Ecto neural progenitor cell (in vitro differentiated cells): ENCODE measurements at regions not wholly inside any gene's neighbourhood (a gene's known extent, or its start where the extent isn't known, plus 50 kb on each side); places are given as distances from the start of the nearest gene placed in this dataset.

Source experiments
- DNase-seq: peaks from one replicate; pipeline ENCODE4 v3.0.0-alpha.2; 2018; ENCODE audit warnings: low spot score

DNA sequence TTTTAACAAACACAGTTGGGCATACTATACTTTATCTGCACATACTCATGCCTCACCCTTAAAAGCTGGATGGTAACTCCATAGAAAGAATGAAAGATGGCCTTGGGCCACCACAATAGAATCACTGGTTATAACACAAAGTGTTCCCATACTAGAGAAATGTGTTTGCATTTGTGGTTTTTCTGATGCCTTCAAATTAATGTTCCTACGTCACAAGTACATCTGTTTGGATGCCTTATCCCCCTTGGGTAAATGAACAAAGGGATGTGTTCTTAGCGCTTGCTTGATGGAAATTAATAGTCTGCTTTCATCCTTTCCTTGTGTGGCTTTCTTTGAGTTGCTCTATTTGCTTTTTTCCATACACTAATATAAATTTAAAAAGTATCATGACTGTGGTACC lies 291.1 kb upstream of the PDE4D start:
- no peak for DNase-seq

DNA sequence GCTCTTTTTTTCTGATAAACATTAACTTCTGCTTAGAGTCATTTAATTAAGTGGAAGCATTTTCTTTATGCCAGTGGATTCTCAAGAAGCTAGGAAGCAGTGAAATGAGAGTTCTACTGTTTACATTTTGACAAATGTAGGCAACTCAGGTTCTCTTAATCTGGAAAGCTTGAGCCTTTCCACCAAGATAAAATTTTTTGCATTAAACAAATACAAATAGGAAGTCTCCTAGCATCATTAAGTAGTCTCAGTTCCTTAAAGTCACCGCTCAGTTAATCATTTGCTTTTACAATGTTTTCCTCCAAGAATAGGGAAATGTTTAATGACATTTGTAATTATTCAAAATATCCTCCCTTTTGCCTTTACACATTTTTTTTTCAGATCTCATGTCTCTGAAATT lies 290.4 kb upstream of the PDE4D start:
- DNase-seq = no peak

DNA sequence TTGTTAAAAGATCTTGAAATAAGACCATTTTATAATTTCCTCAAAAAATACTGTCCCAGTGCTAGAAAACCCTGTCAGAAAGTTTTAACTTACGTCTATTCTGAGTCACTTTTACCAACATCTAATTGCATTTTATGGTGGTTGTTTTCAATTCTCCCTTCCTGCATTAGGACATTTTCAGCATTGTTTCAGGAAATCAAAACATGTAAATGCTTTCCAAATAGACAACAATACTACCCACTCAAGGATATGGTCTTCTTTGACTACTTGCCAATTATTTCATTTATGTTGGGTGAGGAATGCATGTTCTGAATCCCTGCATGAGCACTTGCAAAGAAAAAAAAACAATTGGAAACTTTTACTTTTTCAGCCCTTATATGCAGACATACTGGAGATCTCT lies 284.6 kb upstream of the PDE4D start:
- DNase-seq = no peak

DNA sequence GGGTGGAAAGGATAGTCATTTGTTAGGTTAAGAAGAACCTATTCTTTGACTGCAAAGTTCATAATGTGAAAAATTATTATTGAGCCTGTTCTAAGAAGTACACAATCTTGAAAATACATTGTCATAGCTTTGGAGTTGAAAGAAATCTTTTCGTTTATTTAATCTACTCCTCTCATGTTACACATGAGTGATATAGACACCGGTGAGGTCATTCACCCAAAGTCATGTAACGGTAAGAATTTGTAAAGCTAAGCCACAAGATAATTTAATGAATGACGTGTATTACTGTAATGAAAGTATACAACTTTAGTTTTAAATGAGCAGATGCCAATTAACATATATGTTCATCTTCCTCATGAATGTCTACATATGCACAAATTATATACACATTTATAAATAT lies 284.1 kb upstream of the PDE4D start:
- DNase-seq = no peak

DNA sequence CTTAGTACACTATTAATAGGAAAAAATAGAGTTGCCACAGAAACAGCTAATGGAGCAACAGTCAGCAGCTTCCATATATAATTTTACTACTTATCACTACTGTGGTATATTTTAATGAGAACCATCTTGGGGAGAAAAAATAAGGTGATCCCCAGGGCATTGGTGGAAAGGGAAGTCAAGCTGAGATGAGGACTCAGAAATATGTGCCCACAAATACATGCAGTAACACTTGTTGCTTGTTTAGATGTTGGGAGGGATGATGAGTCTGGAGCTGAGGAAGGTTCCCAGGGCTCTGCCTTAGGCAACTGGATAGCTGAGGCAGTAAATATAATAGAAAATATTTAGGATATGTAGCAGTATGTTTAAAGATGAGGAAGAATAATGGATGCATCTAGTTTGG lies 280.1 kb upstream of the PDE4D start:
- no peak for DNase-seq

DNA sequence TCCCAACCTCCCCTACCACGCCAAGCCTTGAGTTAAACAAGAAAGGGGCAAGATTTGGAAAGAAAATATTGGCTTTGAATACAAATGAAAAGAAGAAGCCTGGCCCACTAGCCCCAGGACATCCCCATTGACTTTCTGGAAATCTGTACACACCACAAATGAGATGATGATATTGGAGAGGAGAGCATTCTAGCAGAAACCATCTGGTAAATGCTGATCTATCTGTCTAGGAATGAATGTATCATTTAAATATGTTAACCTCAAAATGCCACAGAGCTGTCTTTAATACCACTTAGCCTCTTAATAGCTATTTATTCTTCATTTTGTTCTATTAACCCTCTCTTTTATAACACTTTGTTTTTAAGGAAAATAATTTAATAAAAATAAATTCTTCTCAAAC lies 270.2 kb upstream of the PDE4D start:
- no peak for DNase-seq

DNA sequence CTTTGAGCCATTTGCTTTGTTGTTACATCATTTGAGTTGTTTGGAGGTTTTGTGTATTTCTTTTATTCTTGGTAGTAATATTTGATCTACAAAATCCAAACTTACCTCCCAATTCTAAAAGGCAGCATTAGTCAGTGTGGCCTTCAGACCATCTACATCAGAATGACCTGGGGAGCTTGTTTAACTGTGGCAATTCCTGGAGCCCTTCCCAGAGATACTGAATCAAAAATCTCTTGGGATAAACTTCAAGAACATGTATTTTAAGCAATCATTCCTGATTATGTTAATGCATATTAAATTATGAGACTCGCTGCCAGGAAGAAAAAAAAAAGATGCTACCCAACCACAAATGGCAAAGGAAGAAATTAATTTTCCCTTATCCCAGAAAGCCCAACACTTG lies 268.9 kb upstream of the PDE4D start:
- DNase-seq = no peak

DNA sequence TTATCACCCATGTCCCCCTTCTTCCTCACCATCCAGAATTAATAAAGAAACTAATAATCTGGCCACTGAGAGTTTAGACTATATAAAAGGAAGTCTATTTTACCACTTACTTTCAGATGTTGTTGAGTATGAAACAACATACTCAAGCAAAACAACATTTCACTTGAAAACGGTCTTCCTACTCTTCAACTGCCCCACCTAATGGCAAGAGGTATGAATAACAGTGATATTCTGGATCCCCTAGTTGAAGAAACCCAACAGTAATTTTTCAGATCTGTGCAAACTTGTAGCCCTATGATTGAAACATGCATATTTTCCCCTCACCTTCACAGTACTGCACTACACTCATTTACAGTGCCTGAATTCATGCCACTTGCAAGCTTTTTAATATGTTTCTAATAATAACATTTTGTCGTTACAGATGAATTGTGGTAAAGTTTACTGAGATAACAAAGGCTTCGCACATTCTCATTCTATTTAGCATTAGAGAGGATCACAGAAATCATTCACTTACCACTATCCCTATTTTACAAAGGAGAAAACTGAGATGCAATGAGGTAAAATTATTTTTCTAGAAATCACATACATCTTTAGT lies 267.9 kb upstream of the PDE4D start:
- DNase-seq = no peak

DNA sequence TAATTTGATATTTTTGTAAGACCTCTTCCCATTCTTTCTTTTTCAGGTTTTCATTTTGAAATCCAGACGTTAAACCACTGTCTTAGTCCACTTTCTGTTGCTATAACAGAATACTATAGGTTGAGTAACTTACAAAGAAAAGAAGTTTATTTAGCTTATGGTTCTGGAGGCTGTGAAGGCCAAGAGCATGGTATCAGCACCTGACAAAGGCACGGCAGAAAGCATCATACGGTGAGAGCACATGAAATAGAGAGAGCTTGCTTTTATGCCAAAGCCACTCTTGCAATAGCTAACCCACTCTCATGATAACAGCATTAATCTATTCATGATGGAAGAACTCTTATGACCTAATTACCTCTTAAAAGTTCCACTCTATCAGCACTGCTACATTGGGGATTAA lies 255.6 kb upstream of the PDE4D start:
- no peak for DNase-seq

DNA sequence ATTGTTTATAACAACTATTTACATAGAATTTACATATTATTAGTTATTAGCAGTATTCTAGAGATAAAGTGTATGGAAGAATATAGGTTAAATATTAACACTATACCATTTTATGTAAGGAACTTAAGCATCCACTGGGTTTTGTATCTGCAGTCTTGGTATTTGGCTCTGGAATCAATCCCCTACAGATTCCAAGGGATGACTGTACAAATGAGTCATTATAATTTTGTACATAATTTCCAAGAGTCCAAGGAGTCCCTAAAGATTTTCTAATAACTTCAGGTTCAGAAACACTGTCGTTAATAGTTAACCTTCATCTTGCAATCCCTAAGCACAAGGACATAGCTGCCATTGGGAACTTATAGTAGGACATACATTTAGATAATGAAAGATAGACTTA lies 254.8 kb upstream of the PDE4D start:
- DNase-seq = no peak

DNA sequence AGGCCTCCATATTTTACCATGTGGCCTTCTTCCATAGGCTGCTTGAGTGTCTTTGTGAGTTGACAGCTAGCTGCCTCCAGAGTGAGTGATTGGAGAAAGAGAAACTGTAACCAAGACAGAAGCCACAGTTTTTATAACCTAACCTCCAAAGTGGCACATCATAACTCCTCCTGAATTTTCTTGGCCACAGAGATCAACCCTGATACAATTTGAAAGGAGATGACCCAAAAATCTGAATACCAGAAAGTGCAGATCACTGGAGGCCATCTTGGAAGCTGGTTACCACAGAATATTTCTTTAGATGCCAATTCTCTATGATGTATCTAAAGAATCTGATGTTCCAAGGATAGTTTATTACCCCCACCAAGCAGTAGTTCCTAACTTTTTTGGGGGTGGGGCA lies 254.3 kb upstream of the PDE4D start:
- DNase-seq = no peak

DNA sequence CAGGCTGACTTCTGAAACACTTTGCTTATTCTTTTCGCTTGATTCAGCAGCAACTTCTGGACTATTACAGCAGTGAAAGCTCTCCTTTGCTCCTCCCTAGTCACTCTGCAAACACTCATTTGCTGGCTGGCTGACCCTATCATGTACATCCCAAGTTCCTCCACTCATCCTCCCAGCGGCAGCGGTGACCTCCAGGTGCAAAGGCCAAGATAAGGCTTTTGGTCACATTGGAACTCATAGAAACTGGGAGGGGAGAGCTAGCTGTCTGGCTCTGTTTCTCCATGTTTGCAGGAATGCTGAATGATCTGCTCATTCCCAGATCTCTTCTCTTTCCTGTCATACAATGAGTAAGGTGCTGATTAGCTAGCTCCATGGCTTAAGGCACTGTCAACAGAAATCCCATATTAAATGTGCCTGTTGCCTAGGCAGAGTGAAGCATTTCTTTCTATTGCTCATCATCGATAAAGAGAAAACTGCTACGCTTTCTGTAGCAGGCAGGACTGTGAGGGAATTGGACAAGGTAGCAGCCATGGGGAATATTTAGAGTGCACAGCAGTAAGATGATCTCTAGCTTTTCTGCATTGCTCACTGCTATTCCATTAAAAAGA lies 250.5 kb upstream of the PDE4D start:
- no peak for DNase-seq

DNA sequence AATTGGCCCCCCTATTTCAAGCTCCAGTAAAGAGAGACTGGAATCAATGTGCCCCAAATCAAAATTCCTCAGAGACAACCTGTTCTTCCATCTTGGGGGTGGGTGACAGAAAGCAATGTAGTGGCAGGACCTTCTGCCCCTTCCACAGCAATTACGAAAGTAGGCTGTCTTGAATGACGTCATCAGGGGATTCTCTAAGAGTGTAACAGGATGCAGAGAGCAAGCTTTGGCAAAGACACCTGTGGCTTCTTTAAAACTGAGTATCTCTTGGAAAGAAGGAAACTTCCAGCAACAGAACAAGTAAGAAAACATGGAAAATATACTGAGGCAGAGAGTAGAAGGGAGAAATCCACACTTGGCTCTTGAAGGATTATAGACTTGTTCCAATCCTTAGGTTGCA lies 247.6 kb upstream of the PDE4D start:
- DNase-seq = no peak

DNA sequence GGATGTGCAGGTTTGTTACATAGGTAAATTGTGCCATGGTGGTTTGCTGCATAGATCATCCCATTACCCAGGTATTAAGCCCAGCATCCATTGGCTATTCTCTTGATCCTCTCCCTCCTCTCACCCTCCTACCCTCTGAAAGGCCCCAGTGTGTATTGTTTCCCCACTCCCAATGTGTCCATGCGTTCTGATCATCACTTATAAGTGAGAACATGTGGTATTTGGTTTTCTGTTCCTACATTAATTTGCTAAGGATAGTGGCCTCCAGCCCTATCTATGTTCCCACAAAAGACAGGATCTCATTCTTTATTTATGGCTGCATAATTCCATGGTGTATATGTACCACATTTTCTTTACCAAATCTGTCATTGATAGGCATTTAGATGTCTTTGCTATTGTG lies 243.3 kb upstream of the PDE4D start:
- DNase-seq = no peak

DNA sequence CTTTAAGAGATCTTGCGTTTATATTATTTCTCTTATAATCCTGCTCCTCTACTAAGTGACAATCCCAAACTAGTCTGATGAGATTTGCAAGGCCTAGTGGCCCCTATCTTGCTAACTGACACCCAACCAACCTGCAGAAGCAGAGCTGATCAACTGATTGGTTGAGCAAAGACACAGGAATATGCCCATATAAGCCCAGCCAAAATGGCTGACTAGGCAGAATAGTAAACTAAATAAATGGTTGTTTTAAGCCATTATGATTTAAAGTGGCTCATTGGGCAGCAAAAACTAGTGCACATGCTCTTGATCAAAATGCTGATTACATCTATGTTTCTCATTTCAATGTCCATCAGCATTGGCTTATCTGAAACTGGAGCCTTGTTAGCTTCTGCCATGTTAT lies 238.0 kb upstream of the PDE4D start:
- DNase-seq = no peak

DNA sequence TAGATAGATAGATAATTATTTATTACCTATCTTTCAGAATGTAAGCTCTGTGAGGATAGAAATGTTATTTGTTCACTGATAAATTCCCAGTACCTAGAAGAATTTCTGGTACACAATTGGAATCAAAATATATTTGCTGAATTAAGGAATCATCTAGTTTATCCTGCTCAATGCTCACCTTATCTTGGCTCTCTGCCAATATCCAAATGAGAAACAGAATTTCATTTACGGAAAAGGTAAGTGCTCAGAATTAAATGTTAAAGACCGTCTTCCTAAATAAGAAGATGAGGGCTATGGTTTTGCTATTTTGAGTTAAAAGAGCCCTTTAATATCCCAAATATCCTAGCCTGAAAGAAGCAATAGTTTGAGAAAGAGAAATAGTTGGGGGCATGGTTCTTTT lies 232.1 kb upstream of the PDE4D start:
- DNase-seq = no peak

DNA sequence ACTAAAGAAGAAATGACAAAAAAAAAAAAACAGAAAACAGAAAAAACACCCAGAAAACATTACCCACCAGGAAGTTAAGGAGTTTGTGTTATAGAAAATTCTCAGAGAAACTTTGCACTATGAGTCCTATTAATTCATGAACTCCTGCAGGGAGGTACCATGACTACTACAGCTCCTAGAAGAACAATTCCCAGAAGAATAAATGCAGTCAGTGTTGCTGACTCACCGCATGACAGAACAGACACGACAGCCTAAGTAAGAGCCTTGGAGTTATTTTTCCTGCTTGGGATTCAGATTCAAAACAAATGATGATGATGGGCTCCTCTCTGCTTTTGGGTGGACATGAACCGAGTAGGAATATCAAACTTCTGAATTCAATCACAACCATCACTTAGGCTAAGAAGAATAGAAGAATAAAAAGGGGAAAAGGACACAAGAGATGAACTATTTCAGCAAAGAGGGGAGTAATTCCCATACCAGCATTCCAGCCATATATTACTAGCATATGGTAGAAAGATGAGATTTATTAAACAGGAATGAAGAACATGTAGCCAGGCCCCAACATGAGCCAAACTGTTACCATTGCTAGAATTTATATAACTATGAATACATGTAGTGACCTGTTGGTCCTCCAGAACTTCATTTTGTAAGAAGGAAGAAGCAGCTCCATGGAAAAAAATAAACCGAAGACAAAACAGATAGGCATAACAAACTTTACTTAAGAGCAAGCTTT lies 209.6 kb upstream of the PDE4D start:
- no peak for DNase-seq

DNA sequence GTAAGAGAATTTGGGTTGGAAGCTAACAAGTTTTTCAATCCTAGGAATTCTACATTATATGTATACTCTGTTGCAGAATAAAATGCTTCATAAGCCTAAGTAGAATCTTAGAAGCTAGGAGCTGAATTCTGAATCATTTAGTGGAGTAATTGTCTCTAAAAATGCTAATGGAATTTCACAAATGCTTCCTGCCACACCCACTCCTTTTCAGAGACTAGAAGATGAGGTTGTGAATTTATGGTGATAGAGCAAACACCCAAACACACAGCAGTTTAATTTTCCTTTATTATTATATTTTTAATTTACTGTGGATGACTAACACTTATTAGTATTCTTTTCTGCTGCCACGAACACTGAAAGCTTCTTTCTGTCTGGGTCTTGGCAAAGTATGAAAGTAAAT lies 208.0 kb upstream of the PDE4D start:
- no peak for DNase-seq

DNA sequence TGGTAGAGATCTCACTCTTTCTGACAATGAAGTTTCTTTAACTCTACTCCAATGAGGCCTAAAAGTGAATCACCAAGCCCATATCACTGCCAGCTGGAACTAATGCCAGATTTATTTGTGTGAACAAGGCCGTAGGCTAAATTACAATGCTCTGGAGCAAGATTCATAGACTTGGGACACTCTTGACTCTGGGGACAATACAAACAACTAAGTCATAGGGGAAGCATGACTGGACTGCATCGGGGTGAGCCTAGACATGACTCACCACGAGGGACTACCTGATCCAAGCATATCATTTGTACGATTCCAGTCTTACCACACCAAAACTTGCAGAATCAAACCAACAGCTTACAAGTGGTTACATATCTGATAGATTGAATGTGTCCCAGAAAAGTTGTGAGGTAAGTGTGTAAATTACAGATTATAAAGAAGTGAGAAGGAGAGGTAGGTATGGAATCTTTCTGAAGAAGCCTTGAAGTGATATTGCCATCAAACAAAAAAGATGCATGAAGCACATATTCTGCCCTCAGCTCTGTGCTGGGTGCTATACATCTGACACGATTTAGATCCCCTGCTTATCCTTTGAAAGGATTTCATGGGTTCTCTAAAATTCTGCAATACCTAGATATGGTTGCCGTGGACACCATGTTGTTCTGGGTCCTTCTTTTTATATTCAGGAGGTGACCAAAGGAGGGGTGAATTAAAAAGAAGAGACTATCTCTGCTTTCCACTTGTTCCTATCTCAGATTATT lies 199.3 kb upstream of the PDE4D start:
- DNase-seq = no peak

DNA sequence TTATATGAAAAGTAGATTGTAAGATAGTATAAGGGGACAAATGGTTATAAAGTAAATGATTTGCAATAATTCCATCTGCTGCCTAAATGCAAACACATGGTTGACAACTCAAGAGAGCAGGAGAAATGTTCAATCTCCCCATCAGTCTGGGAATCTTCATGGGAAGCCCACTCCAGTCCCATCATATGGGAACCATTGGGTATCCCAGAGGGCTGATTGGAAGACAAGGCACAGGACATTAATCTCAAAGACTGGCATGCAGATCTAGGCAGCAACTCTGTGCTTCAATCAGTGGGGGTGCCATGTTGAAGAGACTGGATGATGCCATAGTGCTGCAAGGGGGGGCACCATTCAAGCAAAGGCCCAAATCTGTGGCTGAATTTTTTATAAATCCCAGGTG lies 193.1 kb upstream of the PDE4D start:
- DNase-seq = no peak

DNA sequence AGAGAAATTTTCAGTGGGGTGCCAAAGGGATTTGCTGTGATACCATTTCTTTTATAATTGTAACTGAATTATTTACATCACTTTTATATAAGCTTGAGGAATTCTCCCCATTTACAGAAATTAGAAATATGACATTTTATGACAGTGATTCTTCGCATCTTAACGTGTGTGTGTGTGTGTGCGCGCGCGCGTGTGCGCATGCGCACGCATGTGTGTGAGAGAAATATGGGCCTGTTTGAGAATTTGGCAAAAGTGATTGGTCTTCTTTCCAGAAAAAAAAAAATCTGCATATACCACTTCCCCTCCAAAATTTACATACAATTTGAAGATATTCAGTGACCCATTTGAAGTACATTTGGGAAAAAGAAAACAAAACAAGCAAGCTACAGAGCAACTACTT lies 190.7 kb upstream of the PDE4D start:
- DNase-seq = no peak

DNA sequence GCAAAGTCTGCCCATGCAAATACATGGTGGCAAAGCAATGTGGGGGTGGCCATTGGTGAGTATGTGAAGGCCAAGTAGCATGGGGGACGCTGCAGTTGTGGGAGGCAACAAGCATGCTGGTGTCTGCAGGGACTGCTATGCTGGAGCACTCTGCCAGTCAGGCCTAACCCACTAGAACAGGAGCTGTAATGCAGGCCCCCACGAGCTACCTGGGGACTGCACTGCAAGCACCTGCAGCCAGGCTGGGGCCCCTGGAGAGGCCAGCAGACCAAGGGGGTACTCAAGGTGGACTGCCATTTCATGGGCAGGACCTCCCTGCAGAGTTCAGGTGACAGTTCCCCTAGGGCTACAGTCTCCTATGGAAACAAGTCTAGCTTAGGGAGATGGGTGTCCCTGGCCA lies 183.8 kb upstream of the PDE4D start:
- DNase-seq = no peak

DNA sequence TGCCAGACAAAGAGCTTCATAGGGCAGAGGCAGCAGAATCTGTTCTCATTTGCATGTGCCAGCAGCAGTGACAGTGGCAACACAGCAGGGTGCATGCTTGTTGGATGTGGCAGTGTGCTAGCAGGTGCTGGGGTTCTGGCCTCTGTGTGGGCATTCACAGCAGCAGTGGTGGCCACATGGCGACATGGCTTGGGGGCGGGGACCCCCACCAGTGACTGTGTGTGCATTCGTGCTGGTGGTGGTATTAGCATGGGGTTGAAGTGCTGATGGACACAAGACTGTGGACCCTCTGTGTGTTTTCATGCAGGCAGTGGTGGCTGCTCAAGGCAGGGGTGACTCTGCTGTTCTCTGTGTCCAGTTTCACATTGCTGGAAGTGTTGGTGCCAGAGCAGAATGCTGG lies 183.2 kb upstream of the PDE4D start:
- no peak for DNase-seq
